ENCODE measurements at regions not wholly inside any gene's neighbourhood (a gene's known extent, or its start where the extent isn't known, plus 50 kb on each side); places are given as distances from the start of the nearest gene placed in this dataset.

DNA sequence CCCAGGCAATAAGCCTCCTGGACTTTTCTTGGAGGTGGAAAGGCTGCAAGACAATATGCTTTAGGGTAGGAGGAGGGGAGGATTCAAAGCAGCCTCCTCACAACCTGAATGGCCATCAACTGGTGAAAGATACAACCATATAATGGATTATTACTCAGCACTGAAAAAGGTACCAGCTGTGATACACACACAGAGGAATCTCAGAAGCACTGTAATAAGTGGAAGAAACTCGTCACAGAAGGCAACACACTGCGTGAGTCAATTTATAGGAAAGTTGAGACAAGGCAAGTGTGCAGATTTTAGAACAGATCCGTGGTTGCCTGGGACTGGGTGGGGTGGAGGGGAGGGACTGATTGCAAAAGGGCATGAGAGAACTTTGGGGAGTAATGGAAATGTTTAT is 64.9 kb upstream of the ZBTB40 start (continued):
- no peak for TF ChIP-seq REST (IDR thresholded peaks at IDR 0.05; ENCODE audit: unreplicated experiment)

GRCh38 chr1:22387919-22388580 is 63.6 kb upstream of the ZBTB40 start:
- Histone ChIP-seq H3K4me2 (no peak overlapping the region), H3K9me2 (ENCODE audit: insufficient read depth) (no peaks in the 10 kb centered on the region), H3K4me3 (no peak overlapping the region), H3F3A (replicated peaks; ENCODE audit: low read depth) (no peaks in the 10 kb centered on the region), H3K27me3 (ENCODE audit: insufficient read depth) (no peaks in the 10 kb centered on the region), H3K36me3 (ENCODE audit: insufficient read depth) (no peaks in the 10 kb centered on the region), H3K79me2 (replicated peaks; ENCODE audit: insufficient read depth) (no peaks in the 10 kb centered on the region), H4K20me1 (replicated peaks; ENCODE audit: insufficient read depth) (no peaks in the 10 kb centered on the region), H3K27ac (ENCODE audit: low read depth) (no peak overlapping the region), H3K4me1 (ENCODE audit: insufficient read depth) (peaks cover 6% of the 10 kb centered on the region; the same call in 1 of the 2 replicates), H2AFZ (no peak overlapping the region)
- H3K4me3 Mint-ChIP-seq: no peak overlapping the region
- H3K4me1 Mint-ChIP-seq: peaks cover 12% of the 10 kb centered on the region
- no peaks in the 10 kb centered on the region for H3K36me3 Mint-ChIP-seq (ENCODE audit: low read depth)
- DNase-seq (ENCODE audit: low spot score) (no peak), ATAC-seq (no peak)
- H3K27ac Mint-ChIP-seq: no peak overlapping the region
- H3K9me3 Mint-ChIP-seq: peaks cover 3% of the 10 kb centered on the region; the same call in 1 of the 3 replicates
- peaks cover 9% of the 10 kb centered on the region for H3K27me3 Mint-ChIP-seq (ENCODE audit: insufficient read depth, low read depth, poor library complexity)
- TF ChIP-seq JUNB (IDR thresholded peaks at IDR 0.05; ENCODE audit: unreplicated experiment) (no peak), NANOG (IDR thresholded peaks at IDR 0.05; ENCODE audit: borderline replicate concordance) (no peak), POLR2AphosphoS5 (IDR thresholded peaks at IDR 0.05; ENCODE audit: low read depth) (no peak), REST (IDR thresholded peaks at IDR 0.05; ENCODE audit: unreplicated experiment) (no peak), ZNF114 (CRISPR knock-in tag; IDR thresholded peaks at IDR 0.05) (no peak), STAT1 (IDR thresholded peaks at IDR 0.05; ENCODE audit: unreplicated experiment) (no peak), ETS1 (IDR thresholded peaks at IDR 0.05) (no peak), EZH2 (IDR thresholded peaks at IDR 0.05; ENCODE audit: low read depth, unreplicated experiment) (no peak)
- TF ChIP-seq, protein P1, sequence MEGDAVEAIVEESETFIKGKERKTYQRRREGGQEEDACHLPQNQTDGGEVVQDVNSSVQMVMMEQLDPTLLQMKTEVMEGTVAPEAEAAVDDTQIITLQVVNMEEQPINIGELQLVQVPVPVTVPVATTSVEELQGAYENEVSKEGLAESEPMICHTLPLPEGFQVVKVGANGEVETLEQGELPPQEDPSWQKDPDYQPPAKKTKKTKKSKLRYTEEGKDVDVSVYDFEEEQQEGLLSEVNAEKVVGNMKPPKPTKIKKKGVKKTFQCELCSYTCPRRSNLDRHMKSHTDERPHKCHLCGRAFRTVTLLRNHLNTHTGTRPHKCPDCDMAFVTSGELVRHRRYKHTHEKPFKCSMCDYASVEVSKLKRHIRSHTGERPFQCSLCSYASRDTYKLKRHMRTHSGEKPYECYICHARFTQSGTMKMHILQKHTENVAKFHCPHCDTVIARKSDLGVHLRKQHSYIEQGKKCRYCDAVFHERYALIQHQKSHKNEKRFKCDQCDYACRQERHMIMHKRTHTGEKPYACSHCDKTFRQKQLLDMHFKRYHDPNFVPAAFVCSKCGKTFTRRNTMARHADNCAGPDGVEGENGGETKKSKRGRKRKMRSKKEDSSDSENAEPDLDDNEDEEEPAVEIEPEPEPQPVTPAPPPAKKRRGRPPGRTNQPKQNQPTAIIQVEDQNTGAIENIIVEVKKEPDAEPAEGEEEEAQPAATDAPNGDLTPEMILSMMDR (conservative IDR thresholded peaks at IDR 0.05; ENCODE audit: low read depth in 2 of 2): no peak
